HCT116 (cell line): ENCODE measurements at regions not wholly inside any gene's neighbourhood (a gene's known extent, or its start where the extent isn't known, plus 50 kb on each side); places are given as distances from the start of the nearest gene placed in this dataset.

Source experiments
- ATAC-seq: fragments of 200-7000 bp; cut with Tn5 transposase; 2 replicates; pipeline ENCODE4 v1.9.1; 2020; ENCODE audit warnings: mild to moderate bottlenecking, moderate library complexity
- BruUV-seq: library from RNA; stranded (reverse); fragments of 400-500 nt; replicated peaks from 2 replicates; lab custom pipeline; 2021; lab: Mats Ljungman, UMichigan
- CTCF ChIA-PET: fragments of 300-600 bp; sonication (Branson Sonifier 250); formaldehyde crosslinking; loops from one replicate; lab custom pipeline; 2021; ENCODE audit warnings: antibody characterized with exemption; lab: Charles Lee
- POLR2A ChIA-PET: fragments of 300-600, 350-600 bp; sonication (Branson Sonifier 250); formaldehyde crosslinking; loops from one replicate; lab custom pipeline; 2021; ENCODE audit warnings: antibody characterized with exemption; lab: Charles Lee
- RAD21 ChIA-PET, 2 experiments: fragments of 300-600 bp; sonication (Branson Sonifier 250); formaldehyde crosslinking; loops; one replicate each; lab custom pipeline; 2023; ENCODE audit warnings: low total read pairs in 2 of 2; ENCODE audit not compliant: uncharacterized antibody in 2 of 2, unreplicated experiment in 2 of 2, low non-redundant PET in 1 of 2; lab: Charles Lee
- DNase-seq: peaks from one replicate; pipeline ENCODE4 v3.0.0-alpha.2; 2010; ENCODE audit warnings: low read depth, low spot score
- H2AFZ ChIP-seq: fragments of 200-600 bp; shearing (Covaris generic), sonication (generic); 2 replicates; pipeline ENCODE4 v1.6.1; 2017; ENCODE audit warnings: low read depth, mixed run types, mixed read lengths, antibody characterized with exemption, low read length; ENCODE audit not compliant: poor library complexity, severe bottlenecking
- H3K27ac ChIP-seq: 2 replicates; pipeline ENCODE4 v1.5.1; 2012; ENCODE audit warnings: low read depth, low read length
- H3K27me3 ChIP-seq: fragments of 200-600 bp; sonication (generic); 2 replicates; pipeline ENCODE4 v1.6.1; 2016; ENCODE audit warnings: mixed run types, low read length, mixed read lengths; ENCODE audit not compliant: insufficient read depth
- H3K36me3 ChIP-seq, 2 experiments: fragments of 200-500 bp in 1 of 2; fragments of 200-600 bp in 1 of 2; sonication (Bioruptor generic) in 1 of 2; sonication (generic) in 1 of 2; 2 replicates each; pipeline versions ENCODE4 v1.5.1 to v1.6.1; 2014 to 2016; ENCODE audit warnings: low read length in 2 of 2, inconsistent platforms in 1 of 2, mixed read lengths in 1 of 2, mixed run types in 1 of 2; ENCODE audit not compliant: insufficient read depth in 2 of 2, control insufficient read depth in 1 of 2
- H3K4me1 ChIP-seq, 2 experiments: fragments of 200-600 bp in 1 of 2; sonication (generic) in 1 of 2; 2 replicates each; pipeline versions ENCODE4 v1.5.1 to v1.6.1; 2012 to 2017; ENCODE audit warnings: low read length in 2 of 2, inconsistent platforms in 1 of 2, mild to moderate bottlenecking in 1 of 2, mixed read lengths in 1 of 2, mixed run types in 1 of 2, moderate library complexity in 1 of 2; ENCODE audit not compliant: insufficient read depth in 2 of 2, control insufficient read depth in 1 of 2
- H3K4me2 ChIP-seq: fragments of 200-600 bp; sonication (generic); 2 replicates; pipeline ENCODE4 v1.6.1; 2017; ENCODE audit warnings: mixed run types, low read length, mixed read lengths
- H3K4me3 ChIP-seq, 2 experiments: fragments of 200-600 bp in 1 of 2; sonication (generic) in 1 of 2; replicated peaks in 1 of 2; 2 replicates each; pipeline ENCODE4 v1.5.1; 2011 to 2016; ENCODE audit warnings: low read length in 2 of 2, control low read depth in 1 of 2, low read depth in 1 of 2, mild to moderate bottlenecking in 1 of 2, mixed read lengths in 1 of 2, mixed run types in 1 of 2
- H3K79me2 ChIP-seq: fragments of 200-600 bp; sonication (generic); 2 replicates; pipeline ENCODE4 v1.6.1; 2017; ENCODE audit warnings: mild to moderate bottlenecking, mixed run types, low read length, moderate library complexity, mixed read lengths; ENCODE audit not compliant: insufficient read depth
- H3K9ac ChIP-seq: fragments of 200-600 bp; sonication (generic); 2 replicates; pipeline ENCODE4 v1.6.1; 2016; ENCODE audit warnings: low read length, mixed read lengths
- H3K9me2 ChIP-seq: fragments of 200-600 bp; sonication (generic), shearing (Covaris generic); 2 replicates; pipeline ENCODE4 v1.6.1; 2017; ENCODE audit warnings: mixed run types, mild to moderate bottlenecking, moderate library complexity; ENCODE audit not compliant: insufficient read depth
- H3K9me3 ChIP-seq, 2 experiments: fragments of 200-500 bp in 1 of 2; fragments of 200-600 bp in 1 of 2; sonication (Bioruptor generic) in 1 of 2; sonication (generic) in 1 of 2; 2 replicates each; pipeline ENCODE4 v1.6.1; 2014 to 2017; ENCODE audit warnings: low read length in 2 of 2, mixed read lengths in 2 of 2, inconsistent platforms in 1 of 2, low read depth in 1 of 2, mild to moderate bottlenecking in 1 of 2, mixed run types in 1 of 2, moderate library complexity in 1 of 2; ENCODE audit not compliant: control insufficient read depth in 1 of 2, insufficient read depth in 1 of 2
- H4K20me1 ChIP-seq: fragments of 200-600 bp; sonication (generic), shearing (Covaris generic); 2 replicates; pipeline ENCODE4 v1.6.1; 2017; ENCODE audit warnings: mixed run types, mild to moderate bottlenecking, moderate library complexity; ENCODE audit not compliant: insufficient read depth
- CTCF ChIP-seq, 3 experiments: fragments of 200-600 bp in 1 of 3; sonication (generic) in 1 of 3; IDR thresholded peaks in 2 of 3; conservative IDR thresholded peaks in 1 of 3; 2 replicates each; pipeline ENCODE4 v1.5.1; 2012 to 2017; ENCODE audit warnings: low read depth in 2 of 3, low read length in 2 of 3, antibody characterized with exemption in 1 of 3, borderline replicate concordance in 1 of 3, control low read depth in 1 of 3, mild to moderate bottlenecking in 1 of 3, mixed read lengths in 1 of 3, mixed run types in 1 of 3, moderate library complexity in 1 of 3; ENCODE audit not compliant: insufficient read depth in 1 of 3
- EGR1 ChIP-seq: IDR thresholded peaks from 2 replicates; pipeline ENCODE4 v1.6.1; 2012; ENCODE audit warnings: low read depth
- JUND ChIP-seq: IDR thresholded peaks from 2 replicates; pipeline ENCODE4 v1.6.1; 2012
- POLR2A ChIP-seq: IDR thresholded peaks from 2 replicates; pipeline ENCODE4 v1.7.0; 2011; ENCODE audit warnings: borderline replicate concordance; ENCODE audit not compliant: insufficient read depth, insufficient read length; ENCODE audit errors: extremely low read depth
- SP1 ChIP-seq: IDR thresholded peaks from 2 replicates; pipeline ENCODE4 v1.6.1; 2012; ENCODE audit warnings: low read depth
- YY1 ChIP-seq: IDR thresholded peaks from 2 replicates; pipeline ENCODE4 v1.6.1; 2011; ENCODE audit warnings: low read length, low read depth, moderate library complexity, mild to moderate bottlenecking; ENCODE audit not compliant: insufficient replicate concordance; ENCODE audit errors: extremely low read depth
- ZFX ChIP-seq: fragments of 450-650 bp; IDR thresholded peaks from 2 replicates; pipeline ENCODE4 v1.6.1; 2017
- intact Hi-C: fragments of 100-400 bp; cut with micrococcal nuclease; formaldehyde crosslinking; loops from 2 replicates; pipeline ENCODE4 v1.10.0; 2022
- TF ChIP-seq, protein P1 (sequence below): IDR thresholded peaks from 2 replicates; pipeline ENCODE4 v1.6.1; 2012; ENCODE audit warnings: low read depth

GRCh38 chr3:81311321-81311720 lies 450.1 kb downstream of the GBE1 start:
- Histone ChIP-seq H3K27ac (no peak overlapping the region), H3K4me3 (no peak overlapping the region), H3K9me3 (no peaks in the 10 kb centered on the region), H3K4me1 (no peaks in the 10 kb centered on the region), H3K36me3 (no peaks in the 10 kb centered on the region), H4K20me1 (no peaks in the 10 kb centered on the region; the same call in 1 of the 2 replicates), H3K9me2 (no peaks in the 10 kb centered on the region), H3K4me2 (no peak overlapping the region), H3K27me3 (no peaks in the 10 kb centered on the region), H3K9ac (no peak overlapping the region), H3K79me2 (no peaks in the 10 kb centered on the region), H2AFZ (no peak overlapping the region)
- DNase-seq = no peak
- TF ChIP-seq EGR1 = no peak
- ChIA-PET POLR2A (no interaction called here), RAD21 (no interaction called here), CTCF (no interaction called here)
- no TSS peak for BruUV-seq
- no peak for ATAC-seq
- intact Hi-C loops = no loop called here

DNA sequence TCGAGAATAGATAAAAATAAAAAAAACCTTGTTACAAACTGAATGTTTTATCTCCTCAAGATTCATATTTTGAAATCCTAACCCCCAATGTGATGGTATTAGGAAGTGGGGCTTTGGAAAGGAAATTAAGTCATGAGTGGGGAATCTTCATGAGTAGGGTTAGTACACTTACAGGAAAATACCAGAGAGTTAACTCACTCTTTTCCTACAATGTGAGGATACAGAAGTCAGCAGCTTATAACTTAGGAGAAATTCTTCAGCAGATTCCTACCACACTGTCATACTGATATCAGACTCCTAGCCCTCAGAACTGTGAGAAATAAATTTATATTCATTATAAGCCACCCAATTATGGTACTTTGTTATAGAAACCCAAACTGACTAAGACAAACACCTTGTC lies 453.1 kb downstream of the GBE1 start:
- Histone ChIP-seq H3K4me1 (no peaks in the 10 kb centered on the region), H3K4me2 (no peak overlapping the region), H3K79me2 (no peaks in the 10 kb centered on the region), H4K20me1 (no peaks in the 10 kb centered on the region; the same call in 1 of the 2 replicates), H3K9me3 (no peaks in the 10 kb centered on the region), H3K9ac (no peak overlapping the region), H3K27me3 (no peaks in the 10 kb centered on the region), H3K4me3 (no peak overlapping the region), H3K27ac (no peak overlapping the region), H3K9me2 (no peaks in the 10 kb centered on the region), H3K36me3 (no peaks in the 10 kb centered on the region), H2AFZ (no peak overlapping the region)
- ATAC-seq (no peak), DNase-seq (no peak)
- ChIA-PET RAD21 (no interaction called here), CTCF (no interaction called here), POLR2A (no interaction called here)
- no TSS peak for BruUV-seq
- intact Hi-C loops = no loop called here
- TF ChIP-seq, protein P1, sequence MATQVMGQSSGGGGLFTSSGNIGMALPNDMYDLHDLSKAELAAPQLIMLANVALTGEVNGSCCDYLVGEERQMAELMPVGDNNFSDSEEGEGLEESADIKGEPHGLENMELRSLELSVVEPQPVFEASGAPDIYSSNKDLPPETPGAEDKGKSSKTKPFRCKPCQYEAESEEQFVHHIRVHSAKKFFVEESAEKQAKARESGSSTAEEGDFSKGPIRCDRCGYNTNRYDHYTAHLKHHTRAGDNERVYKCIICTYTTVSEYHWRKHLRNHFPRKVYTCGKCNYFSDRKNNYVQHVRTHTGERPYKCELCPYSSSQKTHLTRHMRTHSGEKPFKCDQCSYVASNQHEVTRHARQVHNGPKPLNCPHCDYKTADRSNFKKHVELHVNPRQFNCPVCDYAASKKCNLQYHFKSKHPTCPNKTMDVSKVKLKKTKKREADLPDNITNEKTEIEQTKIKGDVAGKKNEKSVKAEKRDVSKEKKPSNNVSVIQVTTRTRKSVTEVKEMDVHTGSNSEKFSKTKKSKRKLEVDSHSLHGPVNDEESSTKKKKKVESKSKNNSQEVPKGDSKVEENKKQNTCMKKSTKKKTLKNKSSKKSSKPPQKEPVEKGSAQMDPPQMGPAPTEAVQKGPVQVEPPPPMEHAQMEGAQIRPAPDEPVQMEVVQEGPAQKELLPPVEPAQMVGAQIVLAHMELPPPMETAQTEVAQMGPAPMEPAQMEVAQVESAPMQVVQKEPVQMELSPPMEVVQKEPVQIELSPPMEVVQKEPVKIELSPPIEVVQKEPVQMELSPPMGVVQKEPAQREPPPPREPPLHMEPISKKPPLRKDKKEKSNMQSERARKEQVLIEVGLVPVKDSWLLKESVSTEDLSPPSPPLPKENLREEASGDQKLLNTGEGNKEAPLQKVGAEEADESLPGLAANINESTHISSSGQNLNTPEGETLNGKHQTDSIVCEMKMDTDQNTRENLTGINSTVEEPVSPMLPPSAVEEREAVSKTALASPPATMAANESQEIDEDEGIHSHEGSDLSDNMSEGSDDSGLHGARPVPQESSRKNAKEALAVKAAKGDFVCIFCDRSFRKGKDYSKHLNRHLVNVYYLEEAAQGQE = no peak
- TF ChIP-seq YY1 (no peak), ZFX (no peak), SP1 (no peak), JUND (no peak), CTCF (IDR thresholded peaks at IDR 0.05 in 2 of 3, conservative IDR thresholded peaks at IDR 0.05 in 1 of 3; ENCODE audit: borderline replicate concordance in 1 of 3, insufficient read depth in 1 of 3, low read depth in 2 of 3, low read length in 2 of 3) (no peak), POLR2A (no peak), EGR1 (no peak)
